ENCODE measurements at regions not wholly inside any gene's neighbourhood (a gene's known extent, or its start where the extent isn't known, plus 50 kb on each side); places are given as distances from the start of the nearest gene placed in this dataset.
A peak's percentile ranks its signal among the peaks of the same experiment; 100 is the strongest.

DNA sequence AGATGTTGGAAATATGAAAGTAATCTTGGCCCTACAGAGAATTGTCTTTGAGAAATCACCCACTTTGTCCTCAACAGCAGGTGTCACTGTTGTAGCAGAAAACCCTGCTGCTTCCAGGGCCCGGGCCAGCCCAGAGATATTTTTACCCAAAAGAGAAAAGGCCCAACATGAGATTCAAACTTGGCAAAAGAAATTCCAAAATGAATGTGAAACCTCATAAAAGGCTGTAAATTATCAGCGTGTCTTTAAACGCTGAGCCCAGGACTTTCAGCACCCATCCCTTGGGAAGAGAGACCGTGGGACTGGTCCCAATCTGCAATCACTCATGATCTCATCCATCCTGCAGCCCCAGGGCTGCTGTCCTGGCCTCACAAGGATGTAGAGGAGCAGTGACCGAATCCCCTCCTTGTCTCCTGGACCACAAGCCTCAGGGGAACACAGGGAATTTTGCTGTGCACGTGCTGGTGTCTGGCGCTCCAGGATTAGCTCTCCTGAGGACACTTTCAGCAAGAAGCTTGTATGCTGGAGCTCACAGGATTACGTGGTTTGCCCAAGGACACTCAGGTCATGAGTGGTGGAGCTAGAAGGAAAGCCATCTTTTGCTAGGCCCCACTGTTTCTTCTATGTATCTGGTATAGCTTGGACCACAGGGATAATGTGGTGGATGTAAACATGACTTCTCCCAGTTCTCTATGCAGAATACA, 202.1 kb downstream of the RNF144A start:
- TF ChIP-seq, protein P1, sequence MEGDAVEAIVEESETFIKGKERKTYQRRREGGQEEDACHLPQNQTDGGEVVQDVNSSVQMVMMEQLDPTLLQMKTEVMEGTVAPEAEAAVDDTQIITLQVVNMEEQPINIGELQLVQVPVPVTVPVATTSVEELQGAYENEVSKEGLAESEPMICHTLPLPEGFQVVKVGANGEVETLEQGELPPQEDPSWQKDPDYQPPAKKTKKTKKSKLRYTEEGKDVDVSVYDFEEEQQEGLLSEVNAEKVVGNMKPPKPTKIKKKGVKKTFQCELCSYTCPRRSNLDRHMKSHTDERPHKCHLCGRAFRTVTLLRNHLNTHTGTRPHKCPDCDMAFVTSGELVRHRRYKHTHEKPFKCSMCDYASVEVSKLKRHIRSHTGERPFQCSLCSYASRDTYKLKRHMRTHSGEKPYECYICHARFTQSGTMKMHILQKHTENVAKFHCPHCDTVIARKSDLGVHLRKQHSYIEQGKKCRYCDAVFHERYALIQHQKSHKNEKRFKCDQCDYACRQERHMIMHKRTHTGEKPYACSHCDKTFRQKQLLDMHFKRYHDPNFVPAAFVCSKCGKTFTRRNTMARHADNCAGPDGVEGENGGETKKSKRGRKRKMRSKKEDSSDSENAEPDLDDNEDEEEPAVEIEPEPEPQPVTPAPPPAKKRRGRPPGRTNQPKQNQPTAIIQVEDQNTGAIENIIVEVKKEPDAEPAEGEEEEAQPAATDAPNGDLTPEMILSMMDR (IDR thresholded peaks at IDR 0.05) = peak; percentile 10 to 50 (median 30)
- no peak for TF ChIP-seq POLR2A (IDR thresholded peaks at IDR 0.05)

All from adrenal gland (tissue), 5 donors.